NCI-H446 (cell line): ENCODE measurements at regions not wholly inside any gene's neighbourhood (a gene's known extent, or its start where the extent isn't known, plus 50 kb on each side); places are given as distances from the start of the nearest gene placed in this dataset.

ENCODE experiments used
- DNase-seq, 2 experiments: peaks; one replicate each; lab custom pipeline; 2025; lab: John Stamatoyannopoulos, UW

- no peak for DNase-seq
Observed at GRCh38 chr3:103365467-103365866, 930.7 kb downstream of the ZPLD1 start.

- DNase-seq: no peak
Observed at GRCh38 chr3:103367481-103367880, 932.7 kb downstream of the ZPLD1 start.

GRCh38 chr3:103371411-103371810, 936.6 kb downstream of the ZPLD1 start:
- DNase-seq: no peak

- DNase-seq: peak in 1 of 2 experiments; percentile 16
Observed at GRCh38 chr3:103372031-103372430, 937.2 kb downstream of the ZPLD1 start.

GRCh38 chr3:103380391-103380790, 945.6 kb downstream of the ZPLD1 start:
- no peak for DNase-seq

- no peak for DNase-seq
Observed at GRCh38 chr3:103381296-103382079, 946.7 kb downstream of the ZPLD1 start.

- DNase-seq: no peak
Observed at GRCh38 chr3:103385961-103386656, 951.3 kb downstream of the ZPLD1 start.

GRCh38 chr3:103388214-103388613, 953.4 kb downstream of the ZPLD1 start:
- no peak for DNase-seq

- DNase-seq: no peak
Observed at GRCh38 chr3:103389356-103389755, 954.5 kb downstream of the ZPLD1 start.

GRCh38 chr3:103393395-103394186, 958.8 kb downstream of the ZPLD1 start:
- no peak for DNase-seq

GRCh38 chr3:103403191-103403590, 968.4 kb downstream of the ZPLD1 start:
- no peak for DNase-seq

GRCh38 chr3:103406320-103406850, 971.6 kb downstream of the ZPLD1 start:
- no peak for DNase-seq

- DNase-seq: no peak
Observed at GRCh38 chr3:103410231-103410630, 975.4 kb downstream of the ZPLD1 start.

- DNase-seq: no peak
Observed at GRCh38 chr3:103421460-103421859, 986.6 kb downstream of the ZPLD1 start.

GRCh38 chr3:103437883-103438282, 1003.1 kb downstream of the ZPLD1 start:
- no peak for DNase-seq

GRCh38 chr3:103440539-103441203, 1005.9 kb downstream of the ZPLD1 start:
- DNase-seq: no peak

GRCh38 chr3:103446953-103447629, 1012.3 kb downstream of the ZPLD1 start:
- DNase-seq: no peak

- no peak for DNase-seq
Observed at GRCh38 chr3:103453152-103453551, 1018.3 kb downstream of the ZPLD1 start.

- DNase-seq: no peak
Observed at GRCh38 chr3:103459815-103460214, 1025.0 kb downstream of the ZPLD1 start.

GRCh38 chr3:103470498-103470897, 1035.7 kb downstream of the ZPLD1 start:
- no peak for DNase-seq

- no peak for DNase-seq
Observed at GRCh38 chr3:103494011-103494410, 1059.2 kb downstream of the ZPLD1 start.
